ENCODE measurements at regions not wholly inside any gene's neighbourhood (a gene's known extent, or its start where the extent isn't known, plus 50 kb on each side); places are given as distances from the start of the nearest gene placed in this dataset.

DNA sequence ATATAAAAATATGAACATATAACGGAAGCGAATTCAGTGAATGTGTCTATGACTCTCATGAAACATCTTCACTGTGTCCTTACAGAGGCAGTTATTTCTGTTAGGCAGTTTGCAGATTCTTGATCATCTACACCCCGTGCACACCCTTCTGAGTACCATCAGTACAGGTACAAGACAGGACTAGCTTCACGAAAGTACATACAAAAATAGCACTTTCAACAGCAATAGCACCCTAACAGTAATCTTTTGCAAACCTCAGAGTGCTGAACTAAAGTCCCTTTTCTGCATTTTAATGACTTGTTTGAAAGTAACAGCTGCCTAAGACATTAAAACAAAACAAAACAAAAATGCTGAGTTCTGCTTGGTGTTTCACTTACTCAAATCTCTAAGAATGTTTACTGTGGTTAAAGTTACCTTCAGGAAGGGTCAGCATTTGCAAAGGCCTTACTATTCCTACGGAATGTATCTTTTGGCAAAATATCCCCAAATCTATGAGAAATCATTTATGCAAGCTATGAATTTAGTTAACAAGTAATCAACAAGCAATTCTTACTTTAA, 104.1 kb downstream of the CNTN3 start:
- intact Hi-C loops (cut with DNase I; ENCODE audit: low total_unique reads), result no loop called here
- Histone ChIP-seq H3K4me3 (no peak overlapping the region), H3K9me3 (no peaks in the 10 kb centered on the region), H3K36me3 (no peaks in the 10 kb centered on the region), H3K27ac (no peak overlapping the region), H3K27me3 (no peaks in the 10 kb centered on the region), H3K4me1 (no peaks in the 10 kb centered on the region)
- WGBS, 5 donors, result 75 to 84% (median 80%) methylated on average over 5 of the region's 5 CpGs
- no peak for TF ChIP-seq POLR2AphosphoS5 (IDR thresholded peaks at IDR 0.05)
- no peak for TF ChIP-seq EP300 (IDR thresholded peaks at IDR 0.05)
- TF ChIP-seq POLR2A (IDR thresholded peaks at IDR 0.05), result no peak
- TF ChIP-seq, protein P1, sequence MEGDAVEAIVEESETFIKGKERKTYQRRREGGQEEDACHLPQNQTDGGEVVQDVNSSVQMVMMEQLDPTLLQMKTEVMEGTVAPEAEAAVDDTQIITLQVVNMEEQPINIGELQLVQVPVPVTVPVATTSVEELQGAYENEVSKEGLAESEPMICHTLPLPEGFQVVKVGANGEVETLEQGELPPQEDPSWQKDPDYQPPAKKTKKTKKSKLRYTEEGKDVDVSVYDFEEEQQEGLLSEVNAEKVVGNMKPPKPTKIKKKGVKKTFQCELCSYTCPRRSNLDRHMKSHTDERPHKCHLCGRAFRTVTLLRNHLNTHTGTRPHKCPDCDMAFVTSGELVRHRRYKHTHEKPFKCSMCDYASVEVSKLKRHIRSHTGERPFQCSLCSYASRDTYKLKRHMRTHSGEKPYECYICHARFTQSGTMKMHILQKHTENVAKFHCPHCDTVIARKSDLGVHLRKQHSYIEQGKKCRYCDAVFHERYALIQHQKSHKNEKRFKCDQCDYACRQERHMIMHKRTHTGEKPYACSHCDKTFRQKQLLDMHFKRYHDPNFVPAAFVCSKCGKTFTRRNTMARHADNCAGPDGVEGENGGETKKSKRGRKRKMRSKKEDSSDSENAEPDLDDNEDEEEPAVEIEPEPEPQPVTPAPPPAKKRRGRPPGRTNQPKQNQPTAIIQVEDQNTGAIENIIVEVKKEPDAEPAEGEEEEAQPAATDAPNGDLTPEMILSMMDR (IDR thresholded peaks at IDR 0.05), result no peak
- DNase-seq, result no peak

- H3K9me3 ChIP-seq, result no peaks in the 10 kb centered on the region
Measured at GRCh38 chr3:74507691-74508090, 106.8 kb downstream of the CNTN3 start.

GRCh38 chr3:74506246-74506645, 108.2 kb downstream of the CNTN3 start:
- Histone ChIP-seq H3K4me1 (no peaks in the 10 kb centered on the region), H3K4me3 (no peak overlapping the region), H3K9me3 (no peaks in the 10 kb centered on the region), H3K27ac (no peak overlapping the region), H3K36me3 (no peaks in the 10 kb centered on the region), H3K27me3 (no peaks in the 10 kb centered on the region)
- DNase-seq, result peak in 1 of 2 donors; percentile 3
- TF ChIP-seq, protein P1 (IDR thresholded peaks at IDR 0.05), result no peak
- TF ChIP-seq POLR2A (IDR thresholded peaks at IDR 0.05), result no peak
- TF ChIP-seq EP300 (IDR thresholded peaks at IDR 0.05), result no peak
- no peak for TF ChIP-seq POLR2AphosphoS5 (IDR thresholded peaks at IDR 0.05)
- WGBS, 5 donors, result 72 to 86% (median 73%) methylated on average over 1 of the region's 1 CpG
- intact Hi-C loops (cut with DNase I; ENCODE audit: low total_unique reads), result no loop called here

More at GRCh38 chr3:74507691-74508090, 106.8 kb downstream of the CNTN3 start:
- H3K36me3 ChIP-seq, result no peaks in the 10 kb centered on the region
- no peak overlapping the region for H3K4me3 ChIP-seq
- no peaks in the 10 kb centered on the region for H3K4me1 ChIP-seq
- H3K27me3 ChIP-seq, result no peaks in the 10 kb centered on the region
- intact Hi-C loops (cut with DNase I; ENCODE audit: low total_unique reads), result no loop called here
- WGBS, 5 donors, result 92 to 97% (median 95%) methylated on average over 6 of the region's 6 CpGs
- DNase-seq, result no peak
- TF ChIP-seq, protein P1 (IDR thresholded peaks at IDR 0.05), result no peak
- TF ChIP-seq EP300 (IDR thresholded peaks at IDR 0.05) (no peak), POLR2AphosphoS5 (IDR thresholded peaks at IDR 0.05) (no peak), POLR2A (IDR thresholded peaks at IDR 0.05) (no peak)
- H3K27ac ChIP-seq, result no peak overlapping the region

DNA sequence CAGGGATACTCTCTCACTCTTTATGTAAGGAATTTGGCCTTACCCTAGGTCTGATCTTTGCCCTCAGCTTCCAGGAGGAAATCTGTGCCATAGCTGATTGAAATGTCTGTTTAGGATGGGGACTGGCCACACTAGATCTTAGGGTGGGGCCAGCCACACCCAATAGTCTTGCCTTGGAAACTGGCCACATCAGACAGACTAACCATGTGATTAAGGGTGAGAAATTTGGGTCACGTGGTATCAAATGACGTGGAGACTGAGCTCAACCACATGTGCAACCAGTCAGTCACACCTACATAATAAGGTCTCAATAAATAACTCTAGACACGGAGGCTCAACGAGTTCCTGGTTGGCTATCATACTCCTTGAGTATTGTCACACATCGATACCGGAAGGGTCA, 113.5 kb downstream of the CNTN3 start:
- intact Hi-C loops (cut with DNase I; ENCODE audit: low total_unique reads), result no loop called here
- no peaks in the 10 kb centered on the region for H3K27me3 ChIP-seq
- no peak for DNase-seq
- H3K27ac ChIP-seq, result no peak overlapping the region
- no peaks in the 10 kb centered on the region for H3K36me3 ChIP-seq
- TF ChIP-seq, protein P1 (IDR thresholded peaks at IDR 0.05), result no peak
- TF ChIP-seq POLR2AphosphoS5 (IDR thresholded peaks at IDR 0.05), result no peak
- no peak for TF ChIP-seq POLR2A (IDR thresholded peaks at IDR 0.05)
- no peak for TF ChIP-seq EP300 (IDR thresholded peaks at IDR 0.05)
- H3K4me3 ChIP-seq, result no peak overlapping the region
- no peaks in the 10 kb centered on the region for H3K9me3 ChIP-seq
- 85 to 96% (median 90%) methylated on average over 6 of the region's 6 CpGs for WGBS, 5 donors
- no peaks in the 10 kb centered on the region for H3K4me1 ChIP-seq

Measured in stomach (tissue), 8 donors.